ENCODE measurements at regions not wholly inside any gene's neighbourhood (a gene's known extent, or its start where the extent isn't known, plus 50 kb on each side); places are given as distances from the start of the nearest gene placed in this dataset.

GRCh38 chr7:81073931-81074251, 155.0 kb upstream of the SEMA3C start:
- TF ChIP-seq, protein P1, sequence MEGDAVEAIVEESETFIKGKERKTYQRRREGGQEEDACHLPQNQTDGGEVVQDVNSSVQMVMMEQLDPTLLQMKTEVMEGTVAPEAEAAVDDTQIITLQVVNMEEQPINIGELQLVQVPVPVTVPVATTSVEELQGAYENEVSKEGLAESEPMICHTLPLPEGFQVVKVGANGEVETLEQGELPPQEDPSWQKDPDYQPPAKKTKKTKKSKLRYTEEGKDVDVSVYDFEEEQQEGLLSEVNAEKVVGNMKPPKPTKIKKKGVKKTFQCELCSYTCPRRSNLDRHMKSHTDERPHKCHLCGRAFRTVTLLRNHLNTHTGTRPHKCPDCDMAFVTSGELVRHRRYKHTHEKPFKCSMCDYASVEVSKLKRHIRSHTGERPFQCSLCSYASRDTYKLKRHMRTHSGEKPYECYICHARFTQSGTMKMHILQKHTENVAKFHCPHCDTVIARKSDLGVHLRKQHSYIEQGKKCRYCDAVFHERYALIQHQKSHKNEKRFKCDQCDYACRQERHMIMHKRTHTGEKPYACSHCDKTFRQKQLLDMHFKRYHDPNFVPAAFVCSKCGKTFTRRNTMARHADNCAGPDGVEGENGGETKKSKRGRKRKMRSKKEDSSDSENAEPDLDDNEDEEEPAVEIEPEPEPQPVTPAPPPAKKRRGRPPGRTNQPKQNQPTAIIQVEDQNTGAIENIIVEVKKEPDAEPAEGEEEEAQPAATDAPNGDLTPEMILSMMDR (IDR thresholded peaks at IDR 0.05), result no peak
- TF ChIP-seq CEBPB (IDR thresholded peaks at IDR 0.05) (no peak), JUN (IDR thresholded peaks at IDR 0.05) (no peak), ZFP36 (IDR thresholded peaks at IDR 0.05; ENCODE audit: borderline replicate concordance, partially characterized antibody) (no peak), RARB (CRISPR knock-in tag; IDR thresholded peaks at IDR 0.05) (no peak), POLR2A (IDR thresholded peaks at IDR 0.05; ENCODE audit: low read length) (no peak), POLR2AphosphoS2 (conservative IDR thresholded peaks at IDR 0.05; ENCODE audit: low read length) (no peak), REST (IDR thresholded peaks at IDR 0.05) (no peak), EHMT2 (IDR thresholded peaks at IDR 0.05; ENCODE audit: low read depth) (no peak)
- TF ChIP-seq, protein P2, sequence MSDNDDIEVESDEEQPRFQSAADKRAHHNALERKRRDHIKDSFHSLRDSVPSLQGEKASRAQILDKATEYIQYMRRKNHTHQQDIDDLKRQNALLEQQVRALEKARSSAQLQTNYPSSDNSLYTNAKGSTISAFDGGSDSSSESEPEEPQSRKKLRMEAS (IDR thresholded peaks at IDR 0.05), result no peak
- TF ChIP-seq, protein P3, sequence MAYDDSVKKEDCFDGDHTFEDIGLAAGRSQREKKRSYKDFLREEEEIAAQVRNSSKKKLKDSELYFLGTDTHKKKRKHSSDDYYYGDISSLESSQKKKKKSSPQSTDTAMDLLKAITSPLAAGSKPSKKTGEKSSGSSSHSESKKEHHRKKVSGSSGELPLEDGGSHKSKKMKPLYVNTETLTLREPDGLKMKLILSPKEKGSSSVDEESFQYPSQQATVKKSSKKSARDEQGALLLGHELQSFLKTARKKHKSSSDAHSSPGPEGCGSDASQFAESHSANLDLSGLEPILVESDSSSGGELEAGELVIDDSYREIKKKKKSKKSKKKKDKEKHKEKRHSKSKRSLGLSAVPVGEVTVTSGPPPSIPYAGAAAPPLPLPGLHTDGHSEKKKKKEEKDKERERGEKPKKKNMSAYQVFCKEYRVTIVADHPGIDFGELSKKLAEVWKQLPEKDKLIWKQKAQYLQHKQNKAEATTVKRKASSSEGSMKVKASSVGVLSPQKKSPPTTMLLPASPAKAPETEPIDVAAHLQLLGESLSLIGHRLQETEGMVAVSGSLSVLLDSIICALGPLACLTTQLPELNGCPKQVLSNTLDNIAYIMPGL (CRISPR knock-in tag; IDR thresholded peaks at IDR 0.05; ENCODE audit: borderline replicate concordance), result no peak
- TF ChIP-seq, protein P4, sequence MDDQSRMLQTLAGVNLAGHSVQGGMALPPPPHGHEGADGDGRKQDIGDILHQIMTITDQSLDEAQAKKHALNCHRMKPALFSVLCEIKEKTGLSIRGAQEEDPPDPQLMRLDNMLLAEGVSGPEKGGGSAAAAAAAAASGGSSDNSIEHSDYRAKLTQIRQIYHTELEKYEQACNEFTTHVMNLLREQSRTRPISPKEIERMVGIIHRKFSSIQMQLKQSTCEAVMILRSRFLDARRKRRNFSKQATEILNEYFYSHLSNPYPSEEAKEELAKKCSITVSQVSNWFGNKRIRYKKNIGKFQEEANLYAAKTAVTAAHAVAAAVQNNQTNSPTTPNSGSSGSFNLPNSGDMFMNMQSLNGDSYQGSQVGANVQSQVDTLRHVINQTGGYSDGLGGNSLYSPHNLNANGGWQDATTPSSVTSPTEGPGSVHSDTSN (IDR thresholded peaks at IDR 0.05), result no peak
